CD4-positive, alpha-beta T cell (primary cell): ENCODE measurements at regions not wholly inside any gene's neighbourhood (a gene's known extent, or its start where the extent isn't known, plus 50 kb on each side); places are given as distances from the start of the nearest gene placed in this dataset.

Experiments used
- ATAC-seq: fragments of 200-7000 bp; cut with Tn5 transposase; one replicate; pipeline ENCODE4 v1.10.0; 2022; ENCODE audit warnings: mild to moderate bottlenecking; ENCODE audit not compliant: poor library complexity
- CTCF ChIA-PET: fragments of 350-600 bp; sonication (Branson Sonifier 250); formaldehyde crosslinking; loops from one replicate; lab custom pipeline; 2021; ENCODE audit warnings: antibody characterized with exemption, inconsistent platforms; lab: Charles Lee
- POLR2A ChIA-PET: fragments of 350-600 bp; sonication (Branson Sonifier 250); formaldehyde crosslinking; loops from one replicate; lab custom pipeline; 2021; ENCODE audit warnings: antibody characterized with exemption, inconsistent platforms; lab: Charles Lee
- DNase-seq, 14 experiments: peaks; one replicate each; pipeline ENCODE4 v3.0.0-alpha.2; 2013 to 2020; ENCODE audit warnings: mixed read lengths in 2 of 14
- H3K27ac ChIP-seq, 2 donors: one replicate each; pipeline versions ENCODE4 v1.5.1 to v1.7.0; 2013; ENCODE audit warnings: low read length in 2 of 2, low read depth in 1 of 2, mild to moderate bottlenecking in 1 of 2
- H3K27me3 ChIP-seq, 2 experiments: 1 replicate in 1 of 2; 2 replicates in 1 of 2; pipeline versions ENCODE4 v1.6.1 to v1.7.0; 2013; ENCODE audit warnings: low read length in 2 of 2, control low read depth in 1 of 2, mild to moderate bottlenecking in 1 of 2, moderate library complexity in 1 of 2; ENCODE audit not compliant: insufficient read depth in 2 of 2, control insufficient read depth in 1 of 2
- H3K36me3 ChIP-seq: one replicate; pipeline ENCODE4 v1.6.1; 2013; ENCODE audit warnings: low read length, control low read depth; ENCODE audit not compliant: insufficient read depth
- H3K4me1 ChIP-seq: one replicate; pipeline ENCODE4 v1.6.1; 2013; ENCODE audit warnings: low read length, control low read depth; ENCODE audit not compliant: insufficient read depth
- H3K4me3 ChIP-seq: one replicate; pipeline ENCODE4 v1.5.1; 2013; ENCODE audit warnings: mild to moderate bottlenecking, low read length, moderate library complexity
- H3K9me3 ChIP-seq, 2 experiments: 1 replicate in 1 of 2; 2 replicates in 1 of 2; pipeline versions ENCODE4 v1.6.1 to v1.7.0; 2013; ENCODE audit warnings: low read length in 2 of 2, mild to moderate bottlenecking in 2 of 2, control low read depth in 1 of 2, moderate library complexity in 1 of 2; ENCODE audit not compliant: control insufficient read depth in 1 of 2, insufficient read depth in 1 of 2
- H3K27ac Mint-ChIP-seq: one replicate; pipeline ENCODE4 v1.8.0; 2020; ENCODE audit warnings: mixed read lengths
- H3K27me3 Mint-ChIP-seq: one replicate; pipeline ENCODE4 v1.8.0; 2021; ENCODE audit warnings: mixed read lengths
- H3K36me3 Mint-ChIP-seq: one replicate; pipeline ENCODE4 v1.8.0; 2021; ENCODE audit warnings: low read depth, mixed read lengths
- H3K4me1 Mint-ChIP-seq: one replicate; pipeline ENCODE4 v1.8.0; 2021; ENCODE audit warnings: low read depth, mixed read lengths
- H3K4me3 Mint-ChIP-seq: one replicate; pipeline ENCODE4 v1.8.0; 2020; ENCODE audit warnings: mild to moderate bottlenecking, mixed read lengths
- H3K9me3 Mint-ChIP-seq: one replicate; pipeline ENCODE4 v1.8.0; 2020; ENCODE audit warnings: mixed read lengths
- CTCF ChIP-seq: fragments of 200-600 bp; IDR thresholded peaks from one replicate; pipeline ENCODE4 v1.8.0; 2022; ENCODE audit warnings: antibody characterized with exemption, mild to moderate bottlenecking
- intact Hi-C, 2 experiments: fragments of 100-400 bp; cut with DNase I in 1 of 2; cut with micrococcal nuclease in 1 of 2; formaldehyde crosslinking; loops; one replicate each; pipeline versions ENCODE4 v1.15.1 to v1.9.0; 2023 to 2025; cut with DNase I, micrococcal nuclease

- no peaks in the 10 kb centered on the region for H3K36me3 Mint-ChIP-seq
- ATAC-seq (no peak), DNase-seq (no peak)
- H3K27ac Mint-ChIP-seq: no peak overlapping the region
- Histone ChIP-seq H3K27ac (no peak overlapping the region), H3K4me1 (no peaks in the 10 kb centered on the region), H3K4me3 (no peak overlapping the region), H3K36me3 (no peaks in the 10 kb centered on the region), H3K9me3 (peaks cover 0 to 4% of the 10 kb centered on the region in 2 experiments), H3K27me3 (no peaks in the 10 kb centered on the region)
- no peaks in the 10 kb centered on the region for H3K4me1 Mint-ChIP-seq
- no peak overlapping the region for H3K4me3 Mint-ChIP-seq
- CTCF ChIA-PET: no interaction called here
- POLR2A ChIA-PET: no interaction called here
- H3K9me3 Mint-ChIP-seq: no peaks in the 10 kb centered on the region
- H3K27me3 Mint-ChIP-seq: no peaks in the 10 kb centered on the region
- intact Hi-C loops: no loop called here
- TF ChIP-seq CTCF: no peak
These were observed 506.6 kb upstream of the MPDZ start for GRCh38 chr9:13786131-13786530.

DNA sequence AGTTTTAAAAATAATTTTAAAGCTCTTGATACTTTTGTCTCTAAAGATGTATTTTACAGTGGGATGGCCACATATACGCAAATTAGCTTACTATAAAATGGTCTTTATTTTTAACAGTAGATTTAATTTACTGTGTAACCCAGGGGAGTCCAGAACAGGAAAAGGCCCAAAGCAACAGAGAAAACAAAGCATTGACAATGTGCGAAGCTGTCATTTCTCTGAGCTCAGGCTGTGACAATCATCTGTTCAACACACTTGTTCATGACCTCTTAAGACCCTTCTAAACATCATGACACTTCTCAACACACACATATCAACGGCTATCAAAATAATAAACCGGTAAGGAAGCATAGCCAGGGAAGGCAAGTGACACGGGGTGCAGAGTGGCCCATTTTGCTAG is 499.6 kb upstream of the MPDZ start:
- POLR2A ChIA-PET: no interaction called here
- Mint-ChIP-seq H3K9me3 (peaks cover 5% of the 10 kb centered on the region), H3K27me3 (no peaks in the 10 kb centered on the region), H3K4me1 (no peaks in the 10 kb centered on the region), H3K4me3 (no peak overlapping the region), H3K36me3 (no peaks in the 10 kb centered on the region), H3K27ac (no peak overlapping the region)
- no peaks in the 10 kb centered on the region for H3K27me3 ChIP-seq
- H3K27ac ChIP-seq: no peak overlapping the region
- no peaks in the 10 kb centered on the region for H3K9me3 ChIP-seq
- no peak overlapping the region for H3K4me3 ChIP-seq
- TF ChIP-seq CTCF: no peak
- no peak for DNase-seq
- CTCF ChIA-PET: no interaction called here
- H3K36me3 ChIP-seq: no peaks in the 10 kb centered on the region
- ATAC-seq: no peak
- H3K4me1 ChIP-seq: no peaks in the 10 kb centered on the region
- intact Hi-C loops: no loop called here

- Histone ChIP-seq H3K4me1 (no peaks in the 10 kb centered on the region), H3K27me3 (no peaks in the 10 kb centered on the region), H3K36me3 (no peaks in the 10 kb centered on the region), H3K4me3 (no peak overlapping the region), H3K27ac (no peak overlapping the region), H3K9me3 (no peaks in the 10 kb centered on the region)
- no peaks in the 10 kb centered on the region for H3K27me3 Mint-ChIP-seq
- no peaks in the 10 kb centered on the region for H3K36me3 Mint-ChIP-seq
- H3K4me1 Mint-ChIP-seq: no peaks in the 10 kb centered on the region
- intact Hi-C loops: no loop called here
- H3K9me3 Mint-ChIP-seq: peaks cover 5% of the 10 kb centered on the region
- ChIA-PET CTCF (no interaction called here), POLR2A (no interaction called here)
- ATAC-seq: no peak
- TF ChIP-seq CTCF: no peak
- no peak for DNase-seq
- H3K27ac Mint-ChIP-seq: no peak overlapping the region
- H3K4me3 Mint-ChIP-seq: no peak overlapping the region
These were observed 499.1 kb upstream of the MPDZ start for GRCh38 chr9:13778631-13779030.
